HG02852 (cell line): ENCODE measurements at regions not wholly inside any gene's neighbourhood (a gene's known extent, or its start where the extent isn't known, plus 50 kb on each side); places are given as distances from the start of the nearest gene placed in this dataset.
"Not testable (repeated sequence)": the region's sequence is repeated elsewhere in the genome, so short reads cannot be mapped to it uniquely, and the experiment has no call there.

Experiments
- ATAC-seq: cut with Tn5 transposase; IDR thresholded peaks from one replicate; pipeline ENCODE4 v1.9.1; 2021; ENCODE audit warnings: mild to moderate bottlenecking, moderate library complexity; ENCODE audit not compliant: unreplicated experiment

DNA sequence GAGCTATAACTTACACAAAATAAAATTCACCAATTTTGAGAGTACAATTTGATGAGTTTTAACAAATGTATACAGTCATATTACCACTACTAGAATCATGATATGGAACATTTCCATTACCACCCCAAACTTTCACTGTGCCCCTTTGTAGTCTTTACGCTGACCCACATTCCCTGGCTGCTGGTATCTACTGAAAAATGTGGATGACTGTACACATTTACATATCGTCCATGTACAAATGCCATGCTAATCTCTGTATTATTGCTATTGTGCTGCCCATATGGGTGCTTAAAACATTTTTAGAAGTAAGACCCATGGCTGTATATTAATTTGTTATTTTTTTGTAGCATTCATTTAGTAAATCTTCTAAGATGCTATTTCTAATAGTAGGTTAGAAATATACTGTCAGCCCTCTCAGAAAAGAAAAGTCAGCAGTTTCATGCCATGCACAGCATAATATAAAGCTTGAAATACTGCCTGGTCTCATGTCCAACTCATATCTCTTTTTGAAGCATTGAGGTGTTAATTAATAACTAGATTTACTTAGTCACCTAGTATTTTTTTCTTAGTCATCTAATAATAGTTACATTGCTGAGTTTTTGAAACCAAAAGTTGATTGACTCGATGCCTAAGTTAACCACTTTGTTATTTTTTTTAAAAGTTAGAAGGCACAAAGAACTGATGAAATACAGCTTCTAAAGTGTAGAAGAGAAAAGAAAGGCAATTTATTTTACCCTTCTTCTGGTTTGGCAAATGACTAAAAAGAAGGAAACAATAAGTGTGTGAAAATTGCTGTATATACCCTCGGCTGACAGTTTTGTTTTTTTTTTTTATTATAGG, 188.3 kb upstream of the MEF2C start:
- ATAC-seq: peak; percentile 68

DNA sequence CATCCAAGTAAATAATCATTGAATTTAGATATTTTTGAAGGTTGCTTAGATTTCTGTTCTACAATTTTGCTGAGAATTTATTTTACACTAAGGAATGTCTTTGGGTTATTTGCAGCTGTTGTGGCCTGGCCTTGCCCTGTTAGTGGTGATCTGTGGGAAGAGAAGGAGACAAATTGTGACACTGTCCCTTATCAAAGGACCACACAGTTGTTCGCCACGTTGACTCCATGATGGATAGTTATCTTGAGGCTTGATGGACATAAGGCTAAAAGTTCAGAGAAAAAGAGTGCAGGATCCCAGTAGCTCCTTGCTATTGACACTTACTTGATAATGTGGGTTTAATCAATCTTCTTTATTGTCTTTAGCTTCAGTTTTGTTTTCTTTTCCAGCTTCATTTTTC, 186.6 kb upstream of the MEF2C start:
- no peak for ATAC-seq

DNA sequence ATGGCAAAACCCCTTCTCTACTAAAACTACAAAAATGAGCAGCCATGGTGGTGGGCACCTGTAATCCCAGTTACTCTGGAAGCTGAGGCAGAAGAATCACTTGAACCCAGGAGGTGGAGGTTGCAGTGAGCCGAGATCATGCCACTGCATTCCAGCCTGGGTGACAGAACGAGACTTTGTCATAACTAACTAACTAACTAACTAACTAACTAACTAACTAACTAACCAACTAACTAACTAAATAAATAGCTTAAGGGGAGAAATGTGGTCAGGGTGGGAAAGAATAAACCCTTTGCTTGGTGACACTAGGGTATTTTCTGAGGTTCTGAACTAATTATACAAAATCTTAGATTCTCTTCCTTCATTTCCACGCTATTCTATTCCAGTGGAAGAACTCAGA, 184.4 kb upstream of the MEF2C start:
- no peak for ATAC-seq

DNA sequence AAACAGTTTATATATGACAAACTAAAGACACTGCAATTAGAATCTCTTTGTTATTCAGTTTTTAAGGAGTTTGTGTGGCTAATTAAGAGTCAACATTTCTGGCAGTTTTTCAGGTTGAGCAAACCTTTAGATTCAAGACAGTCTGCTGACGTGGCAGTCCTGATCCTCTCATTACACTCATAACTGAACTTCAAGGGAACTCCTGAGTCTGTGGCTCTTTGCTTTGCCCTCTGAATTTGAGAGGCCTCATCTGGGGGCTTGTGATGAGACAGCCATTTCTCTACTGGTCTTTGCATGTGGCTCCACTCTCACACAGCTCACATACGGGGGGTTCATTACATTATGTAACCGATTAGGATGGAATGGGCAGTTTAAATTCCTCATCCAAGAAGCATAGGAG, 182.9 kb upstream of the MEF2C start:
- peak; percentile 96 for ATAC-seq

DNA sequence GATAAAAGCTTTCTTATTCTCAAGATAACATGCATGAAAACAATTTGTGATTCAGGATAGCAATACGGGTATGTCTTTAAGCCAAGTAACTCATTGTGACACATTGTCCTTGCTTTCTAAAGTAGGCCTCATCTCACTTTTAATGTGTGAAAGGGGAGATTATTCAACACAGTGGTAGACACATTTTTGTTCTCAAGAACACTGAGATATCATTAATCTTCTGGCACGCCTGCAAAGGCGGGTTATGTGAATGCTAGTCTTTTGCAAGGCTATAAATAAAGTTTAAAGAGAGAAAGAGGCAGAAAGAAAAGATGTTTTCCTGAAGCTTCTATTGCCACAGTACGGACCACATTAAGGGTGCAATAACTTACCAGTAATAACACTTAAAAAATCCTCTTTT, 181.8 kb upstream of the MEF2C start:
- no peak for ATAC-seq

DNA sequence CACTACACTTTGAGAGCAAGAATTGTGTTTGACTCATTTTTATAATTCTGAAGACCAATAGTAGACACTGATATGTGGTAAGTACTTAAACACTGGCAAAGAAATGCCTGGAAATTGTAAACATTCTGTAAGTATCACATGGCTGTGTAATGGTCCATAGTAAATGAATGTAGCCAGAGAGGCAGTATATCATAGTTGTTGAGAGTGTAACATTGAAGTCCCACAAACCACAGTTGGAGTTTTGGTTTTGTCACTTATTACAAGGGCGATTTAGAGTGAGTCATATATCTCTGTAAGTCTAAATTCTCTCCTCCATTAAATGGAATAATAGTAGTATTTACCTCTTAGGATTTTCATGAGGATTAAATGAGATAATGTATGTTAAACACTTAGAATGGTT, 181.1 kb upstream of the MEF2C start:
- ATAC-seq: no peak

DNA sequence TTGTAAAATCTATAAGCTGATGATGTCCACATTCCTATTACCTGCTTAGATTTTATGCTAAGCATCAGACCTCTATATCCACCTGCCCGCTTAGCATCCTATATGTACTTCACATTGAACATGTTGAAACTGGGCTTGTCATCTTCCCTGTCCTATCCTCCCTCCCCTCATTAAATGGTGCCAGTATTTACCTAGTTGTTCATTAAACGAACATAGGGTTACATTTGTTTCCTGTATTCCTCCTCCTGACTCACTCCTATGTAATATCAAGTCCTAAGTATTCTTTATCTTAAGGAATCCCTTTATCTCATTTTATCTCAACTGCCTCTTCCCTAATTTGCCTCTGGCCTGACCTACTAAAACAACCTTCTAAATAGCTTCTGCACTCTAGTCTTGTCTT, 177.8 kb upstream of the MEF2C start:
- no peak for ATAC-seq

DNA sequence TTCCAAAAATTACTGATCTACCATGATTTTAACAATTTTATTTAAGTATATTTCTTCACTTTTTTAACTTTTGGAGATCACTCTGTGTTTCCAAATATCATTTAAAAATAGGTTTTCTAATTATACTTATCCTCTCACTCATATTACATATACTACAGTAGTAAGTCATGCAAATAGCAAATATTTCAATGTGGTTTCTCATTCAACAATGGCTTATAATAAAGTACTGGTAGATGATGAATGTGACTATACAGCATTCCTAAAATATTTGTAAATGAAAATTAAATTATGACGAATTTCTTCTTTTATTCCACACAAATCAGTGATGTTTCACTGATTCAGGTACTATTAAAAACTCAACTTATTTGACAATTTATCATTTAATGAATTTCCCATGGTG, 176.3 kb upstream of the MEF2C start:
- ATAC-seq: no peak

DNA sequence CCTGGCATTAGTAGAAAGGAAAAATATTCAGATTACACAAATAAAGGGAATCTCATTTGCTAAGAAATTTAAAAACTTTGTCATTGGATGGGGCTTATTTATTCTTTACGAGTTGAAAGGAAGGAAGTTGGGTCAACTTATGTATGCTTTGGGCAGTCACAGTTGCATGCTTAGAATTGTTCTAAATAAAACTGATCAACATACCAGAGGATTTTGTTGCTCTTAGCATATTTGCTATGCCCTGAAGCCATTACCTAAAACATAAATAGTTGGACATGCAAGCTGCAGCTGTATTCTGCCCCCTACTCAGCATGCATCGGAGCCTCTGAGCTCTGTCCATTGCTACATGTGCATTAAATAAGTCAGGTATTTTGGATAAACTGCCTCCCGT, 172.7 kb upstream of the MEF2C start:
- no peak for ATAC-seq

DNA sequence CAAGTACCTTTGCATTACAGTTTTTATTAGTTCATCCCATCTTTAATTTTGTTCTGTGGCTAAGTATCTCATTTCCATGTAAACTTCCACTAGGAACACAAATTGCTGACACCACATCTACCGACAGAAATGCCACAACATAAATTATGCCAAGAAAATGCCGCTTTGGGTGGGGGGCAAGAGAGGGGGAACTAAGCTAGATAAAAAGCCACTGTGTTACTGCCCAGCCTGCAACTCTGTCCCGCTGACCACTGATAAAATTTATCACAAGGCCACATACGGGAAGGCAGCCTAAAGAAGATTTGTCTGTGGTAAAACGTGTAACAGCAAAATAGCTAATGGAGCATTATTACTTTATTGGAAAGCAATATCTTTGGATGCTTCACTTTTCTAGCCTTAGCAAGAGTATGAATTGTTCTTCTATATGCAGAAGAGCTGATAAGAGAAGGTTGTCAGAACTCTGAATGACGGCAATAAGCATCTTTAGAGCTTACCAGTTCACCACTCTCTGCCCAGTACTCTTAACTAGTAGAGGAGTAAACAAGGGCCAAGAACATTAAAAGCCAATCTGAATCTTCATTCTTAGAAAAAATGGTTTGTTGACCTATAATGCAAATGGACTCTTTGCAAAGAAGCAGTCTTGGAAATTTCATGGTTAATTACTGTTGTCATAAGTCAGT, 172.2 kb upstream of the MEF2C start:
- ATAC-seq: no peak

DNA sequence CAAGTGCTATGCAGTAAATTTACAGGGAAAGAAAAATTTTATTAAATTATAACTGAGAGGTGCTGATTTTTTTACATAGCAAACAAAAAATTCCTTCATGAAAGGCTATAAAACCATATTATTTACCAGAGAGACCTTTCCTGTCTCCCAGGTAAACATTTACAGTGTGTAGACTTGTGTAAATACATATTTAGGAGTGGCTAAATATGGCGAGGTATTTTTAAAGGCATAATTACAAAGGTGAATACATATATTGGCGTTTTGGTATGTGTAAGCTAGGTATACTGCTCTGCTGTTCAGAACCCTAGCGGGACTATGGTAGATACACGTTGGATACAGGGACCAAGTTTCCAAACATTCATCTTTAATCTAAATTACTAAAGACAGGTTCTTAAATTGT, 170.6 kb upstream of the MEF2C start:
- ATAC-seq: no peak

DNA sequence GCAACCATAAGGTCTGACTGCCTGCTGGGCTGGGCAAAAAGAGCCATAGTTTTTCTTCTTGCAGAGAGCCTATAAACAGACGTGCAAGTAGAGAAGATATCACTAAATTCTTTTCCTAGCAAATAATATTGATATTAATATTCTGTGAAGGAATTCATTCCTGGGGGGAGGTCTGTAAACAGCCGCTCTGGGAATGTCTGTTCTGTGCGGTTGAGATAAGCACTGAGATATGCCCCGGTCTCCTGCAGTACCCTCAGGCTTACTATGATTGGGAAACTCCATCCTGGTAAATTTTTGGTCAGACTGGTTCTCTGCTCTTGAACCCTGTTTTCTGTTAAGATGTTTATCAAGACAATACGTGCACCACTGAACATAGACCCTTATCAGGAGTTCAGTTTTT, 167.1 kb upstream of the MEF2C start:
- ATAC-seq: not testable (repeated sequence)

DNA sequence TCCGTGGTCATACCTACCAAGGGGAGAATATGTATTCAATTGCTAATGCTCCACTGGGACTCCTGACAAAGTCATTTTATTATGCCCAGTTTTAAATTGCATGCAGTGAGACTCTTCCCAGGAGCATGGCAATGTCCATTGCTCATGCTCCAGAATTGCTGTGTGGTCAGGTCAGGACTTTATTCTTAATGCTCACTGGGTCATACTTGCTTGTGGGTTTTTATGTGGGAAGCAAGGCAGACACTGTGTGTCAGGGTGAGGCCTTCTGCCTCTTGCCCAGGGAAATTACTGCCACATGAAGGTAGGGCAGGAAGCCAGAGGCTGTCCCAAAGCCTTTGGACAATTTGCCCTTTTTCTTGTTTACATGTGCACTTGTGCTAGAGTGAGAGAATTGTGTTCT, 164.6 kb upstream of the MEF2C start:
- no peak for ATAC-seq

DNA sequence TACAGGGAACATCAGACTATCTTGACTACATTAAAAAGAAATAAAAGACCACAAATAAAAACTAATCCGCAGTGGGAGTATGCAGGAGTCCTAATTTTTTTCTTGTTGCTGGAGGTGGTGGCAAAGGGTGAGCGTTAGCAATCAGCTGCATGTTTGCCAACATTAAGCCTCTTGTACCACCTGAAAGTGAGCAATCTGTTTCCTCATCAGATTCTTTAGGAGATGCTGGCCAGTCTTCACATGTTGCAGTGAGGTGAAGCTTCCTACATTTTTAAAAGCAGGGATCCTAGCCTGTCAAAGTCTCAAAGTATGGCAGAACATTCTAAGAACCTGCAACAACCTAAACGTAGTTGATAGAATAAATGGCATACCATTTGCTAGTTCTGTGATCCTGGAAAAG, 162.2 kb upstream of the MEF2C start:
- no peak for ATAC-seq

DNA sequence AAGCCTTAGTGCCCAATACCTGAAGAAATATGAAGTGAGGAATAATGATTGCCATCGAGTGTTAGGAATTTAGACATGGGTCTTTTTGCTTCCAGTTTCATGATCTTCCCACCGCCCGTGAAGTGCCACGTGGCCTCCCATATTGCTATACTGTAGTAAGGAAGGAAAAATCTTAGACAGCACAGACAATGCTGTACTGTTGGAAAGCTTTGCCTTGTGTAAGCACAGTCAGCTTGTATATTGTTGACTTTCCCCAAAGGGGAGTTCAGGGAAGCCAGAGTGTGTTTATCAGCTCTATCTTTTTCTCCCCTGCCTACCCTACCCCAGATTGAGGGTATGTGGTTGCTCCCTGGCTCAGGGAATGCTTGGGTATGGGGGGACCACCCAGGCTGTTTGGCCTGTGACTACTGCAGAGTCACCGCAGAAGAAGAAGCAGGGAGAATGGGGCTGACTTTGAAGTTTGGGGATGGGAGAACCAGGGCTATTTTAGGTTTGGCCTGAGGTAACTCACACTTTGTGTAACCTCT, 161.8 kb upstream of the MEF2C start:
- no peak for ATAC-seq

DNA sequence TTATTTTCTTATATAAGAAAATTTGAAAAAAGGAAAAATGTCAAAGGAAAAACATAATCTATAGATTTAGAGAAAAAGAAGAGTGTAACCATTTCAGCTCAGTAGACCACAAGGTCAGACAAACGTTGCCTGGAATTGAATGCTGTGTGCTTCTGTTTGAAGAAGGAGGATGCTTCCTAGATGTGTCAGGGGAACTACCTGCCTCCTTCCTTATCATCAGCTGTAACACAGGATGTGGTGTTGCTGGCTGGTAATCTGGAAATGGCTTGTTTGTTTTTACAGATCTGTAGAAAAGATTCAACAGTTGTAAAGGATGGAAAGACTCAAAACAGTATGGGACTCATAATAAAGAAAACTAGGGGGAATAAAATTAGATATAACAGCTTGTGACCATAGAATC, 160.7 kb upstream of the MEF2C start:
- peak; percentile 83 for ATAC-seq

DNA sequence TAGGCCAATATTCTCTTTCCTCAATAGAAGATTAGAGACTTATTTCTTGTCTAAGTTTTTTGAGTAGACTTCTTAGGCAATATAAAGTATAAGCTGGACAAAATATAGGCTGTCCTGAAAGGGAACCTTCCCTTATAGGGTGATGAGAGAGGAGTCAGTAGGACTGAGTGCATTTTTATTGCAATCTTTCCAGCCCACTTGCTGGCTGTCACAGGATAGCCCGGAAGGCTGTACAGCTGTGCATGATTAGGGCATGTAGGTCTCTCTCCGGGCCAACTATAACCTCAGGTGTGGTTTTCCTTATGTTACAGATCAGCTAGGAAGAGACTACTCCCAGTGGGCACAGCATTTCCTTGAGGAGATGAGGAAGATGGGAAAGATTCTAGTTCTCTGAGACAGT, 159.8 kb upstream of the MEF2C start:
- ATAC-seq: no peak

DNA sequence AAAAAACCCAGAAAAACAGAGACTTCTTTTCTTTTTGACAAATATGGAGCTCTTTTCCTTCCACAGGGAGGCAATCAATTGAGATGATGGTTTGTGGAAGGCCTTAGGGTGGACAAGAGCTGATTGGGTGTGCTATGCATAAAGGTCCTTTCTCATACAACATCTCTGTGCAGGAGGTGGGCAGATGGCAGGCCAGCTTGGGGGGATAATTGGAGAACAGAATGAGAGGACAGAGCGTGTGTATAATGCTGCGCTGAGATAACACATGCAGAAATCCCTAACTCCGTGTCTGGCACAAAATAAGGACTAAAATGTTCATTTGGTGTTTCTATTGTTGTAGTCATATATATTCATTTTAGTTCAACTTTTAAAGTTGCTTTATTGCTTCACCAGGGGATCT, 159.0 kb upstream of the MEF2C start:
- no peak for ATAC-seq

DNA sequence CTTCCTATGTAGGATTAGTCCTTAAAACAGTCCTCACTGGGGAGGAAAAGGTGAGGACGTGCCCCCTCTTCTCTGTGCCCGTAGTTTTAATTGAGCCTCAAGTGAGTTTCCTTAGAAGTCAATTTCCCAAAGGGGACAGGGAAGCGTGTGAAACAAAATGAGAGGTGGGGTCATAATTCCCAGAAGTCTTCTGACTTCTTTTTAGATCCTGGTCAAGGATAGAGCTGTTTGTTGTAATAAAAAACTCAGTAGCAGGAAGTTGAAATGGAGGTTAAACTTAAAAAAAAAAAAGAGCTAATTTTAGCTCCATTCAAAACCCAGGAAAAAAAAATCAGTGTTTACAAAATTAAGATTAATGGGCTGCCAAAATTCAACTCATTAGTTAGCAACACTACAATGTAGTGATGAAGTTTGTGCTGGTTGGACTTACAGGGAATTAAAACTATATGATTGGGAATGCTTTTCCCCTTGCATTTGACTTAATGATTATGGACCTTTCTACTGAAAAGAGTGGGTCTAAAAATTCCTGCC, 158.3 kb upstream of the MEF2C start:
- no peak for ATAC-seq

DNA sequence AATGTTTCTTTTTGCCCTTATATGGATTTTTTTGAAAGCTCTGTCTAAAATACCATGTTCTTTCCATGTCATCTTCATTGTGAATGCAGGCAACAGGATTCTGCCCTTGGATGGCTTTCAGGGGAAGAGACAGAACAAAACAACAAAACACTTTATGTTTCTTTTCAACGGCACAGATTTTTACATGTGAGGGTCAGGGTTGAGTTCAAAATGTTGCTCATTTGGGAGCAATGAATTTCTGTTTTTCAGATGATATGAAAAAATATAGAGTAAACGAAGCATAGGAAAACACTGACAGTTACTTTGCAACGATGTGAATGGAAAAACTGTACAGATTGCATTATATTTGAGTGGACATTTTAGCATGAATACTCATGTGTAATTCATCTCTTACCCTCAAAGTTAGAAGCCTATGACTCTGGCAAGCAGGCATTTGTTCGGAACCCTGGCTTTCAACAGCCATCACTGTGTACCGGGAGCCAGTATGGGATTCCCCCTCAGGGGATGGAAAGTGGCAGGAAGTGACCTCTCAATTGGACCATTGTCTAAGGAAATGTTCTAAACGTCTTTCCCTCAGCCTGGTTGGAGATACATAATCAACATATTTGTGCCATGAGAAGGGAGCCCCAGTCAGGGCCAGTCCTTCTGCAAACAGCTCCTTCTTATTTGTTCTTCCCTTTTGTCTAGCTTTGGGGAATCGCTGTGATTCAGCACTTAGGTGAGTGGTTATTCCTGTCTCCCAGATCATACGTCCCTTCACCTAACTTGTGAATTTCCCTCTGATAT, 153.9 kb upstream of the MEF2C start:
- ATAC-seq: no peak

DNA sequence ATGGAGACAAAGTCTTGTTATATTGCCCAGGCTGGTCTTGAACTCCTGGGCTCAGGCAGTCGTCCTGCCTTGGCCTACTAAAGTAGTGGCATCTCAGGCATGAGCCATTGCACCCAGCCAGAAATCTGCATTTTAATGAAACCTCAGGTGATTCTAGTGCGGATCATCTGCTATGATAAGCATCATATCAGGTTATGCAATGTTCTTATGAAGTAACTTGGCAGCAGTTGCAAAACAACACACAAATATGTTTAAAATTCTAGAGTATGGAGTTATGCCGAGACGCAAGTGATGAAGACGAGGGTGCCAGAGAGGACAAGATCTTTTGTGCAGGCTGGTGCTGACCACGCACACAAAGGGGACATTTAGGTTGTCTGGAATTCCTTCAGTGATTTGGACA, 153.2 kb upstream of the MEF2C start:
- ATAC-seq: no peak
